ENCODE measurements at regions not wholly inside any gene's neighbourhood (a gene's known extent, or its start where the extent isn't known, plus 50 kb on each side); places are given as distances from the start of the nearest gene placed in this dataset.

- Mint-ChIP-seq H3K27me3 (ENCODE audit: low read depth) (peaks cover 25% of the 10 kb centered on the region), H3K4me1 (no peaks in the 10 kb centered on the region; the same call in 1 of the 2 replicates), H3K9me3 (peaks cover 58% of the 10 kb centered on the region), H3K4me3 (no peak overlapping the region), H3K36me3 (peaks cover 33% of the 10 kb centered on the region), H3K27ac (no peak overlapping the region)
- DNase-seq (ENCODE audit: low spot score) (no peak), ATAC-seq (no peak)
- POLR2A ChIA-PET = no interaction called here
- CTCF ChIA-PET = no interaction called here
- TF ChIP-seq FOXJ3 (CRISPR knock-in tag; IDR thresholded peaks at IDR 0.05; ENCODE audit: borderline replicate concordance) (no peak), ZBTB21 (CRISPR knock-in tag; IDR thresholded peaks at IDR 0.05; ENCODE audit: borderline replicate concordance) (no peak), GABPB1 (CRISPR knock-in tag; IDR thresholded peaks at IDR 0.05) (0 out of 2 replicates have a peak, but pooled peaks have one; percentile 20)
Measured at GRCh38 chr12:95396849-95397468, 77.0 kb upstream of the METAP2 start.

GRCh38 chr12:95397571-95397970 is 76.4 kb upstream of the METAP2 start:
- ChIA-PET CTCF (no interaction called here), POLR2A (no interaction called here)
- no peak for TF ChIP-seq CREB1 (CRISPR knock-in tag; IDR thresholded peaks at IDR 0.05)
- H3K36me3 Mint-ChIP-seq = peaks cover 30% of the 10 kb centered on the region
- ATAC-seq = no peak
- no peak overlapping the region for H3K4me3 Mint-ChIP-seq
- no peak for DNase-seq (ENCODE audit: low spot score)
- H3K9me3 Mint-ChIP-seq = peaks cover 54% of the 10 kb centered on the region
- H3K4me1 Mint-ChIP-seq = peaks cover under 1% of the 10 kb centered on the region; the same call in 1 of the 2 replicates
- no peak overlapping the region for H3K27ac Mint-ChIP-seq
- H3K27me3 Mint-ChIP-seq (ENCODE audit: low read depth) = peaks cover 25% of the 10 kb centered on the region

- DNase-seq (ENCODE audit: low spot score) = peak; percentile 17
Measured at GRCh38 chr12:95402096-95402495, 71.9 kb upstream of the METAP2 start.

More at GRCh38 chr12:95402096-95402495, 71.9 kb upstream of the METAP2 start:
- TF ChIP-seq NFATC4 (CRISPR knock-in tag; IDR thresholded peaks at IDR 0.05) (no peak), HMGA2 (CRISPR knock-in tag; IDR thresholded peaks at IDR 0.05) (no peak), TEAD1 (CRISPR knock-in tag; IDR thresholded peaks at IDR 0.05) (no peak), ZNF232 (CRISPR knock-in tag; IDR thresholded peaks at IDR 0.05) (no peak), ARID4B (CRISPR knock-in tag; IDR thresholded peaks at IDR 0.05; ENCODE audit: borderline replicate concordance) (no peak), GTF2I (CRISPR knock-in tag; conservative IDR thresholded peaks at IDR 0.05) (no peak), ZNF396 (CRISPR knock-in tag; IDR thresholded peaks at IDR 0.05; ENCODE audit: borderline replicate concordance) (no peak), ZNF532 (CRISPR knock-in tag; IDR thresholded peaks at IDR 0.05; ENCODE audit: borderline replicate concordance) (no peak), CBFB (CRISPR knock-in tag; IDR thresholded peaks at IDR 0.05; ENCODE audit: low read depth) (no peak), NFE2L1 (CRISPR knock-in tag; IDR thresholded peaks at IDR 0.05) (no peak), ATF3 (CRISPR knock-in tag; conservative IDR thresholded peaks at IDR 0.05) (no peak), E2F5 (CRISPR knock-in tag; IDR thresholded peaks at IDR 0.05) (no peak), SMAD3 (CRISPR knock-in tag; IDR thresholded peaks at IDR 0.05; ENCODE audit: borderline replicate concordance) (no peak)
- no peak overlapping the region for H3K27ac Mint-ChIP-seq
- peaks cover 5% of the 10 kb centered on the region for H3K27me3 Mint-ChIP-seq (ENCODE audit: low read depth)
- ATAC-seq = peak; percentile 93
- H3K4me1 Mint-ChIP-seq = peaks cover 3% of the 10 kb centered on the region; the same call in 1 of the 2 replicates
- no peak overlapping the region for H3K4me3 Mint-ChIP-seq
- ChIA-PET CTCF (interaction anchor here (1.3 kb wide), 1 partner anchor 329 kb away, joined by 5 read pairs; the partner anchor contains the start of gene NR2C1), POLR2A (no interaction called here)
- no peaks in the 10 kb centered on the region for H3K36me3 Mint-ChIP-seq
- H3K9me3 Mint-ChIP-seq = peaks cover 13% of the 10 kb centered on the region

Measured in WTC11 (cell line).